ENCODE measurements at regions not wholly inside any gene's neighbourhood (a gene's known extent, or its start where the extent isn't known, plus 50 kb on each side); places are given as distances from the start of the nearest gene placed in this dataset.

- H3K27me3 Mint-ChIP-seq (ENCODE audit: low read depth in 3 of 3) = peaks cover 0 to 1% (median 0%) of the 10 kb centered on the region in 3 donors
Observed at GRCh38 chr15:39400821-39401550, 179.9 kb upstream of the THBS1 start.

GRCh38 chr15:39403640-39404117 is 177.2 kb upstream of the THBS1 start:
- H3K9me3 Mint-ChIP-seq = peaks cover 0 to 4% (median 0%) of the 10 kb centered on the region in 7 donors
- intact Hi-C loops (cut with micrococcal nuclease) = no loop called here
- no peak overlapping the region for H3K27ac ChIP-seq (ENCODE audit: low read depth in 1 of 2, low read length in 2 of 2)
- no peaks in the 10 kb centered on the region for H3K36me3 ChIP-seq (replicated peaks in 1 of 2; ENCODE audit: control insufficient read depth in 1 of 2, insufficient read depth in 2 of 2, low read length in 2 of 2)
- peaks cover 4 to 12% of the 10 kb centered on the region in 2 donors for H3K4me1 ChIP-seq (ENCODE audit: control insufficient read depth in 1 of 2, insufficient read depth in 2 of 2, low read length in 2 of 2)
- H3K36me3 Mint-ChIP-seq = peaks cover 0 to 6% of the 10 kb centered on the region in 2 donors
- H3K27me3 Mint-ChIP-seq (ENCODE audit: low read depth in 3 of 3) = peaks cover 0 to 1% (median 0%) of the 10 kb centered on the region in 3 donors
- no peak overlapping the region for H3K4me3 Mint-ChIP-seq
- H2AFZ ChIP-seq (ENCODE audit: insufficient read depth, low read depth, low read length, poor library complexity, severe bottlenecking) = no peak overlapping the region
- no peaks in the 10 kb centered on the region for H3K79me2 ChIP-seq (ENCODE audit: insufficient read depth, low read length)
- no peak overlapping the region for H3K9ac ChIP-seq (ENCODE audit: insufficient read depth, low read length, poor library complexity, severe bottlenecking)
- peaks cover 36% of the 10 kb centered on the region for H3K4me1 Mint-ChIP-seq
- no peaks in the 10 kb centered on the region for H4K20me1 ChIP-seq (ENCODE audit: insufficient read depth, low read length)
- no peak overlapping the region for H3K27ac Mint-ChIP-seq
- no peaks in the 10 kb centered on the region for H3K9me3 ChIP-seq (replicated peaks in 1 of 2; ENCODE audit: control insufficient read depth in 1 of 2, insufficient read depth in 1 of 2, low read length in 2 of 2)
- no peak overlapping the region for H3K4me2 ChIP-seq (replicated peaks; ENCODE audit: extremely low read depth, low read length, poor library complexity, severe bottlenecking)
- no peak for TF ChIP-seq CTCF (IDR thresholded peaks at IDR 0.05)
- H3K27me3 ChIP-seq (ENCODE audit: control insufficient read depth in 2 of 2, insufficient read depth in 2 of 2, low read length in 2 of 2) = no peaks in the 10 kb centered on the region
- no peak for DNase-seq
- 79% methylated on average over 2 of the region's 3 CpGs for WGBS (ENCODE audit: insufficient coverage)
- no peak overlapping the region for H3K4me3 ChIP-seq (replicated peaks in 1 of 3; ENCODE audit: low read depth in 2 of 3, low read length in 3 of 3)

More at GRCh38 chr15:39400821-39401550, 179.9 kb upstream of the THBS1 start:
- Mint-ChIP-seq H3K27ac (peak overlapping the region in 1 of 7 donors; percentile 4), H3K4me3 (no peak overlapping the region), H3K9me3 (peaks cover 0 to 4% (median 3%) of the 10 kb centered on the region in 7 donors), H3K36me3 (peaks cover 4 to 18% of the 10 kb centered on the region in 2 donors), H3K4me1 (peaks cover 44% of the 10 kb centered on the region)
- no peak for TF ChIP-seq CTCF (IDR thresholded peaks at IDR 0.05)
- H3K4me3 ChIP-seq (replicated peaks in 1 of 3; ENCODE audit: low read depth in 2 of 3, low read length in 3 of 3) = no peak overlapping the region
- peak in 1 of 3 donors; percentile 36 for DNase-seq
- no peak overlapping the region for H3K27ac ChIP-seq (ENCODE audit: low read depth in 1 of 2, low read length in 2 of 2)
- H3K79me2 ChIP-seq (ENCODE audit: insufficient read depth, low read length) = no peaks in the 10 kb centered on the region
- no peaks in the 10 kb centered on the region for H3K9me3 ChIP-seq (replicated peaks in 1 of 2; ENCODE audit: control insufficient read depth in 1 of 2, insufficient read depth in 1 of 2, low read length in 2 of 2)
- no peak overlapping the region for H3K4me2 ChIP-seq (replicated peaks; ENCODE audit: extremely low read depth, low read length, poor library complexity, severe bottlenecking)
- H2AFZ ChIP-seq (ENCODE audit: insufficient read depth, low read depth, low read length, poor library complexity, severe bottlenecking) = no peak overlapping the region
- no CpG with 5 or more reads among the region's 7 CpGs for WGBS (ENCODE audit: insufficient coverage)
- no peaks in the 10 kb centered on the region for H3K27me3 ChIP-seq (ENCODE audit: control insufficient read depth in 2 of 2, insufficient read depth in 2 of 2, low read length in 2 of 2)
- H4K20me1 ChIP-seq (ENCODE audit: insufficient read depth, low read length) = no peaks in the 10 kb centered on the region
- intact Hi-C loops (cut with micrococcal nuclease) = no loop called here
- H3K9ac ChIP-seq (ENCODE audit: insufficient read depth, low read length, poor library complexity, severe bottlenecking) = no peak overlapping the region
- no peaks in the 10 kb centered on the region for H3K36me3 ChIP-seq (replicated peaks in 1 of 2; ENCODE audit: control insufficient read depth in 1 of 2, insufficient read depth in 2 of 2, low read length in 2 of 2)
- peaks cover 12 to 27% of the 10 kb centered on the region in 2 donors for H3K4me1 ChIP-seq (ENCODE audit: control insufficient read depth in 1 of 2, insufficient read depth in 2 of 2, low read length in 2 of 2)
